HG02642 (cell line): ENCODE measurements at regions not wholly inside any gene's neighbourhood (a gene's known extent, or its start where the extent isn't known, plus 50 kb on each side); places are given as distances from the start of the nearest gene placed in this dataset.

Experiments used
- ATAC-seq: cut with Tn5 transposase; IDR thresholded peaks from one replicate; pipeline ENCODE4 v1.9.1; 2021; ENCODE audit warnings: mild to moderate bottlenecking; ENCODE audit not compliant: unreplicated experiment, poor library complexity

DNA sequence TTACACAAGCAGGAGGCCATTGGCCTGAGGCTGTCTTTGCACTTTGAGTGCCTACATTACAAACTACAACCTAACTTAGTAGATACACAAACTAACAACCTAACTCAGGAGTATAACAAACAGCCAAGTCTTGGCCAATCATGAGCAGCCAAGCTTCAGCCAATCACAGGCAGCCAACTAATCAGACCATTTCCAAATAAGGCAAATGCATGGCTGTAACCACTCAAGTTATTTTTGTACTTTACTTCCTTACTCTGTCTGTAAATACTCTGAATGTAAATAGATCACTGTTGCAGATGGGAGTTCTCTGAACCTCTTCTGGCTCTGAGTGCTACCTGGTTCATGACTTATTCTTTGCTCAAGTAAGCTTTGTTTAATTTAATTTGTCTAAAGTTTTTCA is 748.1 kb upstream of the SGCG start:
- no peak for ATAC-seq

DNA sequence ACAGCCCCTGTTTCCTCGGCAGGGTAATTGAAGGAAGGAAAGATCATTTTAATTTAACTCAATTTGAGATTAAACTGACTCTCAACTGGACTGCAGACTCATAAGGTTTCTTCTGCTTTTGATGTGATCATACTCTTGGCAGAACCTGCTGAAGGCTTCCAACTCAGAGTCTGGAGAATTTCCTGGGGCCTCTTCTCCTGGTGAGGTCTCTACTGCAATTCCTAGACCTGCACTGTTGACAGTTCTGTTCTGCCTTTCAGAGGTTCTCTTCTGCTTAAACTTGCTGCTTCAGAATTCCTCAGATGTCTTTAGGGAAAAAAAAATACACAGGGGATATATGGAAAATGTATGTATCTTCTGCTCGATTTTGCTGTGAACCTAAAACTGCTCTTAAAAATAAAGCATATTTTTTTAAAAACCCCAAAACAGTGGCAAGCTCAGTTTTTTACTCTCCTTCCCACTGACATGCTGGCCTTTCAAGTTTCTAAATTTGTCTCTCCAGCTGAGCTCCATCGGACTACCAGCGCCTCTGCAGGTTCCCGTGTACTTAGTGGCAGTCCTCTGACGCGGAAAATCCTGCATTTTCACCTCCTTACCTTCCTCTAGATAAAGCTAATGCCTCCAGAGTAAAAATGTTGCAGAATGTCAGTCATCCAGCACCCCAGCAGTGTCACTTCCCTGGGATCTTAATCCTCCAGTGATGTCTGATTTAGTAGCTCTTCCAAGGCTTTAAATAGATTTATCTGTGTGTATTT is 733.5 kb upstream of the SGCG start:
- ATAC-seq: no peak

DNA sequence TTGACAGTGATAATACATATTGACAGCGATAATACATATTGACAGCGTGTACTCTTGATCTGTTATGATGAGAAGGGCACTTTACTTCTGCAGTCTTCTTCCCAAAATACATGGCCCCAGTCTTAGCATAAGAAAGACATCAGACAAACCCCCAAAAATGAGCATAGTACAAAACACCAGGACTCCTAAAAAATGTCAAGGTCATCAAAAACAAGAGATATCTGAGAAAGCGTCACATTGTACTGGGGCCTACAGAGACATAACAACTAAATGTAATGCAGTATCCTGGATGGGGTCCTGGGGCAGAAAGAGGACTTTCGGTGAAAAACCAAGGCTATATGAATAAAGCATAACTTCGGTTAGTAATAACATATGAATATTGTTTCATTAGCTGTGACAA is 731.5 kb upstream of the SGCG start:
- ATAC-seq: no peak

DNA sequence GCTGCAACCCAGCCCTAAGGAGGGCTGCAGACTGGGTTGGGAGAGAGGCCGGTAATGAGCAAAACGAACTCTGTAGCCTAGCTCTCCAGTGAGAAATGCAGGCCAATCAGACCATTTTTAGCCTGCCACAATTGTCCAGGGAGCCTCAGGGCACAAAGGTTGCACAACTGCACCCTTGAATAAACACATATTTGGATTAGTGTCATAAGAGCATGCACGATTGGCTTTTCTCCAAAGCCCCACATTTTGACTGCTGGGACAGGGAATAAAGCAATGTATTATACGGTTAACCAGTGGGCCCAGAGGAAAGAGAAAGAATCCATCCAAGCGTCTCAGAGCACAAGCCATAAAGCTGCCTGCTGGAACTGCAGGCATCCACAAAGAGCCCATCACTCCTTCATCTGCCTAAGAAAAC is 729.4 kb upstream of the SGCG start:
- ATAC-seq: no peak

DNA sequence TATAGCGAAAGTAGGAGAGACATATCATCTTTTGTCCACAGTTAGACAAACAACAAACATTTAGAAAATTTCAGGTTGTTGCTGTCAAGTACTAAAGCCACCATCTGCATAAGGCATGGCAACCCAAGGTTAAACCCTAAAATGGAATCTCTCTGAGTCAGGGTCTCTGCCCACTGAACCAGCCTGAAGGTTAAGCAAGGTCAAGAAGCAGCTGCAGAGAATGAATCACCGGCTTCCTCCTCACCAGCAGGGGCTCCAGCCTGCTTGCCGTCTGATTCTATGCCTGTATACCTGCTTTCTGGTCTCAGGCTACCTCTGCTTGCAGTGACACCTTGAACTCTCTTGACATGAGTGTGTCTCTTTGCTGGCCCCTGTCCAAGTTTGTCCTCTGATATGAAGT is 726.2 kb upstream of the SGCG start:
- ATAC-seq: no peak

DNA sequence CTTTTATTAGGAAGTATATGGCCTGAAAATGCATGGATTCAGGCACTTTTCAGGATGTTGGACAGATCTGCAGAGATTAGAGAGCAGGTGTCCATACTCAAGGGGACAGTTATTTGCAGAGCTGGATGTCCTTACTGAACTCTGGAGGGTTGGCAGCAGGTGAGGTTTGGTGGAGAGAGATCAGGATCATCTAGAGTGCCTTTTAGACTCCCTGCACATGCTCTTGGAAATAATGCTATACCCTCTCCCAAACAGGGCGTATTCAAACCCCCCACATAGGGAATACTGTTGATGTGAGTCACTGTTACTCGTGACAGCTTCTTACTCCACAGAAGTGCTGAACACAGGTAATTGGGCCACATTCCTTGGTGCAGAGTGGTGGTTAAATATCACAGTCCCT is 725.7 kb upstream of the SGCG start:
- no peak for ATAC-seq

DNA sequence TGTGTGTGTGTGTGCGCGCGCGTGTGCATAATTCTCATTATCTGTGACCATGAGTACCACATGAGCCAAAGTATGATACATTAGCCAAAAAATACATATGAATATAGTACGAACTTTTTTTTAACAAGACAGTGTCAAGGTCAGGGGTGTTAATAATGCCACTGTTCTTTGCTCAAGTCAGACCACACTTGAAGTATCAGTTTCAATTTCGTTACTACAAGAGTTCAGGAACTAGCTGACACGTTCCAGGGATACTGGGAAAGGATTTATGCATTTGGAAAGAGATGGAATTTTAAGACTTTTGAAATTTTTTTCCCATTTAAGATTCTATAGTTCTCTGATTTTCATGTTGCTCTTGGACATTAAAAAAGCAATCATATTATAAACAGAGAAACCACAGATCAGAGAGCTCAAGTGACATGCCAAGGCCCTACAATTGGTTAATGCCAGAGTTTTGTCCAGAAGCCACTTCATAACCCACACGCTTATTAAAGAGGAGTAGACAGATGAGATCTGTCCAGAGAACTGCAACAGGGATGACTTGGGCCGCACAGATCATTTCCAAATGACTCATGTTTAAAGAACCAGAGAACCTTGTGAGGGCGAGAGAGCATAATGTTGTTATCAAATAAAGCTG is 718.8 kb upstream of the SGCG start:
- no peak for ATAC-seq

DNA sequence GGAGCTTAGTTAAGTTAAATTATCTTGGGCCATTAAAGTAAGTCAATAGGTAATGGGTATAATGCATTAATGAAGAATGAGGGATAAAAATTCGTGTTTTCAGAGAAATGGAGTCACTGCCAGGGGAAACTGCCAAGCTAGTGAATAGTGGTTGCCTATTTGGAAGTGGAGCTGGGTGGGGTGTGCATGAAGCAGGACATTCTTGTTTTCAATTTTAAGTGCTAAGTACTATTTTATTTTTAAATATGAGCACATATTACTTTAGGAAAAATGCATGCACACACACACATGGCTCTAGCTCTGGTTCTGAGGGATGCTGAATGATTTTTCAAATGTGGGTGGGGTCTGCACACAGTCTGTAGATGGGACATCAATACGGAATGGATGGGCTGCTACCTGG is 717.7 kb upstream of the SGCG start:
- ATAC-seq: no peak

DNA sequence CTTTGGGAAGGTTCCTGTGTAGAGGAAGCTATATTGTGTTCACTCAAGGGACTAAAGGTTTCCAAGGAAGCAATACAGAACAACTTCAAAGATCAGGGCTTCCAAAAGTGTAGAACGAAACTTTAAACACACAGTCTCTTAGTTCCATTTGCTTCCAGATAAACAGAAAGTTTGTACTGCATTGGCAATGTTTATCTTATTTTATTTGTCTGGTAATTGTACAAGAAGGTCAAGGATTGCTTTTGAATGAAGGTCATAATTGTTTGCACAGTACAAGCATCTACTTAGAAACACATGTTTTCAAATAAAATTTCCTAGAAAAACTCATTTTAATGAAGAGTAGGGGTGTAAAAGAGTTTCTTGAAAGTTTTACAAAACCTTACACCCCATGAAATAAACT is 712.7 kb upstream of the SGCG start:
- no peak for ATAC-seq

DNA sequence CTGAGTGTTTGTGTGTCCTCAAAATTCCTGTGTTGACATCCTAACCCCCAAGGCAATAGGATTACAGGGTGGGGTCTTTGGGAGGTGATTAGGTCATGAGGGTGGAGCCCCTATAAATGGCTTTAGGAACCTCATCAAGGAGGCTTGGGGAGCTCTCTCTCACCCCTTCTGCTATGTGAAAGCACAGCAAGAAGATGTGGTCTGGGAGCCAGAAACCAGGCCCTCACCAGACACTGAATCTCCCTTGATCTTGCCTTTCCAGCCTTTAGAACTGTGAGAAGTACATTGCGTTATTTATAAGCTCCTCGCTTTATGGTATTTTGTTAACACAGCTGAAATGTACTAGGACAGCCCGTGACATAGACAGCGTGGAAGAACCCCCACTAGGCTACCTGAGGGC is 712.0 kb upstream of the SGCG start:
- ATAC-seq: no peak

DNA sequence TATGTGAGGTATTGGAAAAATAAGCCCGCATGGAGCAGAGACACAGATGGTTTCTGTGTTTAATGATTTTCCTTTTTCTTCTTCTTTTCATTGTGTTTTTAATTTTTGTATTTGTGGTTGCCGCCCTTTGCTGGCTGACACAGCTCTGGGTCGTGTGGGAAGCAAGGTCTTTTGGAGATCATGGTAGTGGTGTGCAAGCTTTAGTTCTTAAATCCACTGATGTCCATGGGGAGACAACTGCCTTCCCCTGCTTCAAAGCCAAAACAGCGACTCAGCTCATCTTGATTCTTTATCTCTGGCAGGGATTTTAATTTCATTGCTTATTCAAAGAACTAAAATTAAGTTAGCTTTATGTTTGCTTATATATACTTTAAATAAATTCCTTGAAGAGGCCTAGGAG is 711.3 kb upstream of the SGCG start:
- no peak for ATAC-seq

DNA sequence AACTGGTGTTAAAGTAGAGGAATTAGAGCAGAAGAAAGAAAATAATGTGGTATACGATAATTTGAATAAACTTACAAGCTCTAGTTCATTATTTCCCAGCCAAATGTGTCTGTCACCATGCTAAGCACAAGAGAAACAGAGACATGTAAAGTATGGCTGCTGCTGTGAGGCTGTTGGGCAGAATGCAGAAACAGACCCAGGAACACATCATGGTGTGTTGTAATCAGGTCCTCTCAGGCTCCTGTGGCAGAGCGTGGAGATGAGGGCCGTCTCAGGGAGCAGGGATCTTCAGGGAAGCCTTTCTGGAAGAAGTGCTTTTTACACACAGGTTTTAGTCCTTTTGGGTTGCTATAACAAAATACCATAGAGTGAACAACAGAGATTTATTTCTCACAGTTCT is 710.7 kb upstream of the SGCG start:
- no peak for ATAC-seq

DNA sequence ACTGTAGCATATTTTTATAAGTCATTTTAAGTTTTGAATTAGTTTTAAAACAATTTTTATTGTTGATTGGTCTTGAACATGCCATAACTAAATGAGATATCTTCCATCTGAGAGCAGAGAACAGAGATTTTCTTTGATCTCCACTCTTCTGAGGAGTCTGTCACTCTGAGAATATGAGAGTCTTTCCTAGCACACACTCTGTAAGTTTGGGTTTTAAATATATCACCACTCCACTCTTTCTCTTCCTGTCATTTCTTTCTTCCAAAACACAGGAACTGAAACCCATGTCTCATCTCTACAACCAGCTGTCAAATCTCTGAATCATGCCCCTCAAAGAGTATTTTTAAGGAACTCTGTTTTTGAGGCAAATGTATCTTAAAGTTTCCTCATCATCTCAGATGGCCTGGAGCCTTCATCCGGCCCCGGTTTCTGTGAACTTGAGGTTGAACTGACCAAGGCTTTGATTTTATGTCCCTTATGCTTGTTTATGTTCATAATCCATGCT is 698.2 kb upstream of the SGCG start:
- no peak for ATAC-seq

DNA sequence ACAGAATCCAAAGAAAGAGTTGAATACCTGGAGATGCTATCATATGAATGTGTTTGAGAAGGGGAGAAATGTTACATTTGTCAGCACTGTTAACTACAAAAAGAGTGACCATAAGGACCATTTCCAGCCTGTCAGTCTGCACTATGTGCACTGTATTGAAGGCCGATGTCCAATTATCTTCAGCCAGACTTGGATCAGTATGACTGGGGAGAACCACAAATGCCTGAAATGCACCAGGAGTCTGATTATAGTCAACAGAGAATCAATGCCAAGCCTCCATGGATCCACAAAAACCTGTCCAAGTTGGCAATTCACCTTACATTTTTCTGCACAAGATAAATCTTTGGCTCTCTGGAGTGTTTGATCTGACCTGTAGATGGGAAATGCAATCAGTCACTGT is 697.5 kb upstream of the SGCG start:
- no peak for ATAC-seq

DNA sequence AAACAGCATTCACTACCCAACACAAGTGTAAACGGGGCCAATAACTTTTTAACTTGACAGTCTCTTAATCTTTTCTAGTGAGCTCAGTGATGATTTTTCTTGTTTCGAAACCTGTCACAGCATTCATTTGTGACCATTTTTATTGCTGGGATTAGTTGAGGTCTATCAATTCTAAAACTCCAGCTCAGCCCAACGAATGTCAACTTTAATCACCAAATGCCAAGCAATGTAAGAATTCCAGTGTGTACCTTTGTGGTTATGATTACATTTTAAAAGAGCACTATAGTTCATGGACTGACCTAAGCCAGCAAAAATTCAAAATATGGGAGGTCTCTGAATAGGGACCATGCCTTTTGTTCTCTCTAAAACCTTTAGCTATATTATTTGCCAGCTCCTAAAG is 694.3 kb upstream of the SGCG start:
- no peak for ATAC-seq

DNA sequence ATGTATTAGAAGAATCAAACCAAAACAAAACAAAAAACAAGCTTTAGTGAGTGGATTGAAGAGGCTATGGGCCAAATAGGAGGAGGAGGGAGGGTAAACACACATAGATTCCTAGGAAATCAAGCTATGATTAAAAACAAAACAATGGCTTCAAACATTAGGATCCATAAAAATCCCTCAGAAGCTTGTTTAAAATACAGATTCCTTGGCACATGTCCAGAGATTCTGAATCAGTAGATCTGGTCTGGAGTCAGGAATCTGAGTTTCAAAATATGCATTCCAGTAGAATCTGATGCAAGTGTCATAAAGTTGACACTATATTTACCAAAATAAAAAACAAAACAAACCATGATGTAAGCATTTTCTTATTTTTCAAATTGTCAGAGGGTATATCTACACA is 692.8 kb upstream of the SGCG start:
- ATAC-seq: no peak

DNA sequence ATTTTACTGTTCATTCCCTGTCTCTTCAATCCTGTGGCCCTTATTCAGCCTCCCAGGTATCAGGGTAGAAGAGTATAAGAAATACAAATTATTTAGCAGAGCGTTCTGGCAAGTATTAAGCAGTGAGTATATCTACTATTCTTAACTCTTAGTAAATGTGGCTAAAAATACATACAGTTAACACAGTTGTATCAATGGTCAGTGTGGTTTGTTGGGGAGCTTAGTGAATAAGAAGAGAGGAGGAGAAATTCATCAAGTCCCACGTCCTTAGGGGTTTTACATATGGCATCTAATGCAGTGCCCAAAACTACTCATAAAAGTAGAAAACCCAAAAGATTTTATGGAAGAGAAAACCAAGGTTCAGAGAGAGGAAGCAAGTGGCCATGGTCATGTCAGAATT is 691.0 kb upstream of the SGCG start:
- no peak for ATAC-seq

DNA sequence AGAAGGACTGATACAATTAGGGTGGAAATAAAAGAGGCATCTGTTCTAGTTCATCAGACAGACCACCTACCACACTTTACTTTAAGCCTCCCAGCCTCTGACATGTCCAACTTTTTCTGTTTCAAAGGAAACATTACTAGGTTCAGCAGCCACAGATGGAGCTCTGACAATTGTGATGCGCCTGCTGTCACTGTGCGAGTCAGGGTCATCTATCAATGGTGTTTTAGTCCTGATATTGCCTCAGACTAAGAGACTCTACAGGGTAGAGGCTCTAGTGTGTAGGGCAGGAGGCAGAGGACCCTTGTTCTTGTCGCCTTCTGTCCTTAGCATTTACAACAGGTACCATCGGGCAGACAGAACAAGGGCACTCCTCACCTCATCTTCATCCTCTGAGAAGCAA is 685.0 kb upstream of the SGCG start:
- no peak for ATAC-seq

DNA sequence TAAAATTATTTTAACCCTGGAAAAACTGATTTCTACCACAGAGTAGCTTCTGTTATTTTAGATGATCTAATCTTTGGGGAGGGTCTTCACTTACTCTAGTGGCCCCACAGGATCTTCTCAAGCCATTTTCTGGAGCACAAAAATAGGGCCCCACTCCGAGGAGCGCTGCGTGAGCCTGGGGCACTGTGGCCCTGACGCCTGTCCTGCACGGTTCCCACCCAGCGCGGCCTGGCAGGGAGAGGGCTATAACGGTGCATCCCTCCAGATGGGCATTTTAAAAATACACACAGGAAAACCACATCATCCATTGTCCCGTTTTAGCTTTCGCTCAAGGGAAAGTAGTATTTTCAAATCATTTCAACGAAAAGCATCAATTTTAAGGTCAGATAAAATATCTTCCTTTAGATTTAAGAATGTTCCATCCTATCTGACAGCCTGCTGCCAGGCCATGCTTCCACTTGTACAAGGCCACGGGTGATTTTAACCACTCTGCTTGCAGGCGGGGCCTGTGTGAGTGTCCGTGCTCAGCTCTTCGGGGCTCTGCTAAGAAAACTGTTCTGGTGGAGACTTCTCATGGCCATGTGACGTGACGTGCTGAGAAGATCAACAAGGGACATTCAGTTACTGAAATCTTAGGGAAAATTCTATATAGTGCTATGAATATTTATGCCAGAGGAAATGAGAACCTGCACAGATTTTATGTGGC is 683.8 kb upstream of the SGCG start:
- ATAC-seq: no peak

DNA sequence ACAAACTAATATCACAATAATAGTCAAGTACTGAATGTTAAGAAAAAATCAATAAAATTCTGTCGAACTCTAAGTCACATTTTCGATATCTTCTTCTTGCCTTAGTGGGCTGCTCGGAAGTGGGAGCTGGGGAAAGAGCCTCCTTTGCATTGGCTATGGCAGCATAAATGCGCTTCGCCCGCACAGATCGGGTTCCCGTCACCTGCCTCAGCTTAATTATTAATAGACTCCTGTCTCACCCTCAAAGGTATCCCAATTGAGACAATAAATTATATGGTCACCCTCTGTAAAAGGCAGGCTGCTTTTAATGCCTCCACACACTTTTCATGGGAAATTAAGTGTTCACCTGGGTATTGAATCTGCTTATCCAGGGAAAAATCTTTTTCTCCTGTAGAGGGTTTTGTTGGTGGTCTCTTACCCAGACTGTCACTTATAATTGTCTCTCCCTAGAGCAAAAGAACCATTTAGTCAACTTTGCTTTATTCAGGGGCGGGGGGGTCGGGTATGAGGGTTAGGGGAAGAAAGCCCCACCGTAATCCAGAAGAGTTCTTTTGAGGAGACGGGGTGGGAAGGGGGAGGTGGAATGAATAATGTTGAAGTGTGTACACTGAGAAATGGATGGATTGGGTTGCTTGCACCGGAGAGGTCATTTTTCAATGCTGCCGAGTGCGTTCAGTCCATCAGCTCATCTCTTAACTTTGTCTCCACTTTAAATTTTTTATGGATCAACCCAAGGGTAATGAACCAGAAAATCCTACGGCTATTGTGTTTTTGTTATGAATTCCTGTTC is 682.6 kb upstream of the SGCG start:
- no peak for ATAC-seq

DNA sequence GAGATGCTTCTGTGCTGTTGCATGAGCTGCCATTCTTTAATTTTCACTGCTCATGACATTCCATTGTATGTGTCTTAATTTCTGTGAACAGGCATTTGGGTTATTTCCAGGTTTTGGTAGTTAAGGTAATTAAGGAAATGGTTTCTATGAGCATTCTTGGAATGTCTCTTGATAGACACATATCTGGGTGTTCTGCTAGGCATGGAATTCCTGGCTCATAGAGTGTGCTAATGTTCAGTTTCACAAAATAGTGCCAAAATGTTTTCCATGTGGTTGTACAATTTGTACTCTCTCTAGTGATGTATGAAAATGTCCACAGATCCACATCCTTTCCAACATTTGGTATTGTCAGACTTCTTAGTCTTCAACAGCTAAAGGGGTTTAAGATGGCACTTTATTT is 680.9 kb upstream of the SGCG start:
- ATAC-seq: no peak
